GM21723 (cell line): ENCODE measurements at regions not wholly inside any gene's neighbourhood (a gene's known extent, or its start where the extent isn't known, plus 50 kb on each side); places are given as distances from the start of the nearest gene placed in this dataset.

Source experiments
- ATAC-seq: cut with Tn5 transposase; IDR thresholded peaks from one replicate; pipeline ENCODE4 v1.9.1; 2021; ENCODE audit warnings: mild to moderate bottlenecking, moderate library complexity; ENCODE audit not compliant: unreplicated experiment

DNA sequence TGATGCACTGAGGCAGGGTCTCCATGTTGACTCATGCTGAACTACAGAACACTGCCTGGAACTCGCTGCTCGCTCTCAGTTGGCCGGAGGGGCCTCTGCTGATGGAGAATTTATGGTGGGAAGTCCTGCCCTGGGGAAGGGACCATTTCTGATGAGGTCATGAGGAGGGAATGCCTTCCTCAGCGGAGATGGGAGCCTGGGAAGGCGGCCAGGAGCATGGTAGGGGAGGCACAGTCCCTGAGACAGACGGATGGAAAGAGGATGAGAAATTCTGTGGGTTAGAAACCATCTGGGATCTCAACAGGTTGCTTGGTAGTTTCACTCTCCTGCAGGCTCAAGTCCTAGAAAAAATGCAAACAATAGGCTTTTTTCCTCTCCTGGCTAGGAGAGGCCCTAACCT lies 56.8 kb upstream of the TPM1 start:
- no peak for ATAC-seq

DNA sequence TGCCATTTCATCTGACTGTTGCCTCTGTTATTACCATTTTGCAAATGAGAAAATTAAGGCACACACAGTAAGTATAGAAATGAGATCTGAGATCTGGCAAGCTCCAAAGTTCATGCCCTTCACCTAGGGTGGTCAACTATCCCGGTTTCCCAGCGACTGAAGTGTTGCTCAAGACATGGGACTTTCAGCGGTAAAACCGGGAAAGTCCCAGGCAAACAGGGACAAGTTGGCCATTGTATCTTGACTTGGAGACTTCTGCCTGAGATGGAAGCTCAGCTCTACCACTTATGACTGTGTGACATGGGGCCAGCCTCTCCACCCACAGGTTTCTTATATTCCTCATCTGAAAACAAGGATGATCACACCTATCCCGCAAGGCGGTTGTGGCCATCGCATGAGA lies 55.6 kb upstream of the TPM1 start:
- ATAC-seq: no peak

DNA sequence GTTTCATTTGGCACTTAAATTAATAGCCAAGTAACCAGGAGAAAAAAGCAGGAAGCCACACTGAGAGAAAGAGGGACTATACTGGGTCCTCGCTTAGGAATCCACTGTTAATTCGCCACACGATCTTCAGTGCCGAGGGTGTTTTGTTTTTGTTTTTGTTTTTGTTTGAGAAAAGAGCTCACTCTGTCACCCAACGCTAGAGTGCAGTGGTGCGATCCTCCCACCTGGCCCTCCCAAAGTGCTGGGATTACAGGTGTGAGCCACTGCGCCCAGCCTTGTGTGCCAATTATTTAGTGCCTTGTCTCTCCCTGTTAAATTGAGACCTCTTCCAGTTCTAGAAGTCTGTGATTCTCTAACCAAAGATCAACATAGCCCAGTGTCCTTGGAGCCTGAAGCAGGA lies 53.8 kb upstream of the TPM1 start:
- no peak for ATAC-seq

DNA sequence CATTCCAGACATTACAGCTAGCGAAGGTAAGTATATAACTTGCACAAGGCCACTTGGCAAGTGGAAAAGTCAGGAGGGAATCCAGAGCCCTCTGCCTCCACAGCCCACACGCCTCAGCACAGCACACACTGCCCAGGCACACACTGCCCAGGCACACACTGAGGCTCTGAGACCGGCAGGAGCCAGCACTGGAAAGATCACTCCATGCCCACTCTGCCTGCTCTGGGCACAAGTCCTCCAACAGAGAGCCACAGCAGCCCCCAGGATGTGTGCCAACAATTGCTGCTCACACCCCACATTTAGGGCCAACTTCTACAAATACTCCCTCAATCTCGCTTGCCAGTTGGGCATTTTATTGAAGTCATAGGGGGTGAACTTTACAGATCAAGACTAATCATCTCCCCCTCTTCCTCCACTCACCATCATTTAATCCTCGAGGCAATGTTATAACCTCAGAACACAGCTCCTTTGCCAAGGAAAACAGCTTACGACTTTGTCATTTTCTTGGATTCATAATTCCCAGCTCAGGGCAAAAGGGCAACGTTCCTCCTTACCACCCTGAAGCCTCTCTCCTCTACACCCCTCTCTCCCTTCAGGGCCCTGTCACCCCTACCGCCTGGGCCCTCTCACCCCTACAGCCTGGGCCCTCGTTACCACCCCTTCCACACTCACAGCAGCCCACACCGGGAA lies 53.0 kb upstream of the TPM1 start:
- ATAC-seq: no peak

DNA sequence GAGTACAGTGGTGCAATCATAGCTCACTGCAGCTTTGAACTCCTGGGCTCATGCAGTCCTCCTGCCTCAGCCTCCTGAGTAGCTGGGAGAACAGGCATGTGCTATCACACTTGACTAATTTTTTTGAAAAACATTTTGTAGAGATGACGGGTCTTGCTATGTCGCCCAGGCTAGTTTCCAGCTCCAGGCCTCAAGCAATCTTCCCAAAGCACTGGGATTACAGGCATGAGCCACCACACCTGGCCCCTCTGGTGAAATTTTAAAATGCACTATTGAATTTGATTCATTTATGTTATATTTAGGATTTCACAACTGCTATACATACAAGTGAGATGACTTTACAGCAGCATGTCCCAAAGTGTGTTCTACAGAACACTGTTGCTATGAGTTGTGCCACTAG lies 50.8 kb upstream of the TPM1 start:
- ATAC-seq: no peak

DNA sequence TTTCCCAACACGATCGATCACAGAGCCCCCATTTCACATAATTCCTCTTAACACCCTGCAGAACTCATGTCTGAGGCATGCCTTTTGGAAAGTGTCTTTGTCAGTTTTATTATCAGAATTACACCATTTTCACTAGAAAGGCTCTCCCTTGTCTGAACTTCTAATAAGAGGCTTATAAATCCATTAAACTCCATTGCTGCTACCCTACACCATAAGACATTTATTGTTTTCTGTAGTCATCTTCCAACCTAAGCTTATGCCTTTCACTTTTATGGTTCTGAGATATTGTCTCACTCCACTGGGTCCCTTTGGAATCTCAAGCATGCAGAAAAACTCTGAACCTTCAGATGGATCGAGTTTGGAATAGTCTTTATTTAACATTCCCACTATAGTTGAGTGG lies 50.2 kb upstream of the TPM1 start:
- ATAC-seq: no peak
